ENCODE measurements at regions not wholly inside any gene's neighbourhood (a gene's known extent, or its start where the extent isn't known, plus 50 kb on each side); places are given as distances from the start of the nearest gene placed in this dataset.

- no peaks in the 10 kb centered on the region for H3K27me3 ChIP-seq (ENCODE audit: control insufficient read depth, insufficient read depth, low read length)
- no peak for TF ChIP-seq EZH2 (IDR thresholded peaks at IDR 0.05; ENCODE audit: low read length, missing control alignments)
- no peak for TF ChIP-seq CTCF (conservative IDR thresholded peaks at IDR 0.05 in 1 of 2, IDR thresholded peaks at IDR 0.05 in 1 of 2; ENCODE audit: low read depth in 1 of 2, low read length in 2 of 2)
- no peaks in the 10 kb centered on the region for H3K4me1 ChIP-seq (ENCODE audit: control insufficient read depth, extremely low read depth, insufficient read depth, low read length)
- H2AFZ ChIP-seq (ENCODE audit: low read length) = no peak overlapping the region
- H3K9me3 ChIP-seq (ENCODE audit: control insufficient read depth, insufficient read depth, low read depth, low read length) = no peaks in the 10 kb centered on the region
- DNase-seq (ENCODE audit: low read depth in 2 of 2) = no peak
- H3K27ac ChIP-seq (ENCODE audit: insufficient read depth, low read length) = no peak overlapping the region
- no peaks in the 10 kb centered on the region for H3K36me3 ChIP-seq (ENCODE audit: control insufficient read depth, insufficient read depth, low read length)
- no peak overlapping the region for H3K4me3 ChIP-seq (replicated peaks in 1 of 4; ENCODE audit: control extremely low read depth in 1 of 4, insufficient read depth in 1 of 4, low read depth in 3 of 4, low read length in 4 of 4)
- H3K79me2 ChIP-seq (ENCODE audit: control insufficient read depth, insufficient read depth, low read length) = no peaks in the 10 kb centered on the region
- no peaks in the 10 kb centered on the region for H4K20me1 ChIP-seq (ENCODE audit: control insufficient read depth, extremely low read depth, insufficient read depth, low read length)
- H3K9ac ChIP-seq (ENCODE audit: insufficient read depth, low read length) = no peak overlapping the region
- no peak overlapping the region for H3K4me2 ChIP-seq (ENCODE audit: extremely low read depth, insufficient read depth, low read length)
Observed at GRCh38 chr2:146669735-146670134, 1175.1 kb upstream of the ACVR2A start.

- Histone ChIP-seq H4K20me1 (ENCODE audit: control insufficient read depth, extremely low read depth, insufficient read depth, low read length) (no peaks in the 10 kb centered on the region), H2AFZ (ENCODE audit: low read length) (no peak overlapping the region), H3K36me3 (ENCODE audit: control insufficient read depth, insufficient read depth, low read length) (no peaks in the 10 kb centered on the region), H3K4me3 (replicated peaks in 1 of 4; ENCODE audit: control extremely low read depth in 1 of 4, insufficient read depth in 1 of 4, low read depth in 3 of 4, low read length in 4 of 4) (no peak overlapping the region), H3K79me2 (ENCODE audit: control insufficient read depth, insufficient read depth, low read length) (no peaks in the 10 kb centered on the region), H3K4me2 (ENCODE audit: extremely low read depth, insufficient read depth, low read length) (no peak overlapping the region), H3K9me3 (ENCODE audit: control insufficient read depth, insufficient read depth, low read depth, low read length) (no peaks in the 10 kb centered on the region), H3K4me1 (ENCODE audit: control insufficient read depth, extremely low read depth, insufficient read depth, low read length) (no peaks in the 10 kb centered on the region), H3K27me3 (ENCODE audit: control insufficient read depth, insufficient read depth, low read length) (no peaks in the 10 kb centered on the region), H3K27ac (ENCODE audit: insufficient read depth, low read length) (no peak overlapping the region), H3K9ac (ENCODE audit: insufficient read depth, low read length) (no peak overlapping the region)
- DNase-seq (ENCODE audit: low read depth in 2 of 2) = peak in 1 of 2 donors; percentile 30
- TF ChIP-seq EZH2 (IDR thresholded peaks at IDR 0.05; ENCODE audit: low read length, missing control alignments) (no peak), CTCF (conservative IDR thresholded peaks at IDR 0.05 in 1 of 2, IDR thresholded peaks at IDR 0.05 in 1 of 2; ENCODE audit: low read depth in 1 of 2, low read length in 2 of 2) (no peak)
Observed at GRCh38 chr2:146666340-146666739, 1178.5 kb upstream of the ACVR2A start.

GRCh38 chr2:146665800-146666199 lies 1179.0 kb upstream of the ACVR2A start:
- no peak overlapping the region for H3K4me3 ChIP-seq (replicated peaks in 1 of 4; ENCODE audit: control extremely low read depth in 1 of 4, insufficient read depth in 1 of 4, low read depth in 3 of 4, low read length in 4 of 4)
- H3K4me2 ChIP-seq (ENCODE audit: extremely low read depth, insufficient read depth, low read length) = no peak overlapping the region
- H3K27ac ChIP-seq (ENCODE audit: insufficient read depth, low read length) = no peak overlapping the region
- no peaks in the 10 kb centered on the region for H3K79me2 ChIP-seq (ENCODE audit: control insufficient read depth, insufficient read depth, low read length)
- no peaks in the 10 kb centered on the region for H3K36me3 ChIP-seq (ENCODE audit: control insufficient read depth, insufficient read depth, low read length)
- H3K4me1 ChIP-seq (ENCODE audit: control insufficient read depth, extremely low read depth, insufficient read depth, low read length) = no peaks in the 10 kb centered on the region
- TF ChIP-seq CTCF (conservative IDR thresholded peaks at IDR 0.05 in 1 of 2, IDR thresholded peaks at IDR 0.05 in 1 of 2; ENCODE audit: low read depth in 1 of 2, low read length in 2 of 2) = no peak
- TF ChIP-seq EZH2 (IDR thresholded peaks at IDR 0.05; ENCODE audit: low read length, missing control alignments) = no peak
- no peak for DNase-seq (ENCODE audit: low read depth in 2 of 2)
- no peaks in the 10 kb centered on the region for H4K20me1 ChIP-seq (ENCODE audit: control insufficient read depth, extremely low read depth, insufficient read depth, low read length)
- H2AFZ ChIP-seq (ENCODE audit: low read length) = no peak overlapping the region
- no peak overlapping the region for H3K9ac ChIP-seq (ENCODE audit: insufficient read depth, low read length)
- no peaks in the 10 kb centered on the region for H3K9me3 ChIP-seq (ENCODE audit: control insufficient read depth, insufficient read depth, low read depth, low read length)
- no peaks in the 10 kb centered on the region for H3K27me3 ChIP-seq (ENCODE audit: control insufficient read depth, insufficient read depth, low read length)

All from fibroblast of lung (primary cell).